Body of pancreas (tissue), 4 donors: ENCODE measurements at regions not wholly inside any gene's neighbourhood (a gene's known extent, or its start where the extent isn't known, plus 50 kb on each side); places are given as distances from the start of the nearest gene placed in this dataset.

Experiments used
- POLR2A ChIP-seq, 3 donors: fragments of 450-650 bp; IDR thresholded peaks; one replicate each; pipeline ENCODE4 v1.6.1; 2016; ENCODE audit warnings: antibody characterized with exemption in 3 of 3, mild to moderate bottlenecking in 2 of 3
- TF ChIP-seq, protein P1 (sequence below), 7 experiments: fragments of 450-650 bp in 4 of 7; fragments of 200-600 bp in 3 of 7; sonication (generic) in 3 of 7; IDR thresholded peaks; one replicate each; pipeline ENCODE4 v1.5.1; 2016 to 2019; ENCODE audit warnings: antibody characterized with exemption in 7 of 7

DNA sequence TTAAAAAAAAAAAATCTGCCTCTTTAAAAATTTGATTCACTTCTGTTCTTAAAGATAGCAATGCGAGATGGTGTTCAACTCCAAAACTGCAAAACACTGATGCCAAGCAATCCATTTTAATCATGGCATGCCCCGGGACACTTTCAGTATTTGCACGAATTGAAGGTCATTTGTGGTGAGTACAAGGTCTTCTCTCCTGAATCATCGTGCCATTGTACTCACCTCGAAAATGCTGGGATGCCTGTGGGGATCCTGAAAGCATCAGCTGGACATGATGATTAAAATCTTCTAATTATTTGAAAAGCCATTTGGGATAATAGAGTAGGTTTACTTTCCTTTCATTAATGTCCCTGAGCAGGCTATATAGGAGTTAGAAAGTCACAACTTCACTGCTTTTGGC lies 125.1 kb upstream of the NRP1 start:
- TF ChIP-seq, protein P1, sequence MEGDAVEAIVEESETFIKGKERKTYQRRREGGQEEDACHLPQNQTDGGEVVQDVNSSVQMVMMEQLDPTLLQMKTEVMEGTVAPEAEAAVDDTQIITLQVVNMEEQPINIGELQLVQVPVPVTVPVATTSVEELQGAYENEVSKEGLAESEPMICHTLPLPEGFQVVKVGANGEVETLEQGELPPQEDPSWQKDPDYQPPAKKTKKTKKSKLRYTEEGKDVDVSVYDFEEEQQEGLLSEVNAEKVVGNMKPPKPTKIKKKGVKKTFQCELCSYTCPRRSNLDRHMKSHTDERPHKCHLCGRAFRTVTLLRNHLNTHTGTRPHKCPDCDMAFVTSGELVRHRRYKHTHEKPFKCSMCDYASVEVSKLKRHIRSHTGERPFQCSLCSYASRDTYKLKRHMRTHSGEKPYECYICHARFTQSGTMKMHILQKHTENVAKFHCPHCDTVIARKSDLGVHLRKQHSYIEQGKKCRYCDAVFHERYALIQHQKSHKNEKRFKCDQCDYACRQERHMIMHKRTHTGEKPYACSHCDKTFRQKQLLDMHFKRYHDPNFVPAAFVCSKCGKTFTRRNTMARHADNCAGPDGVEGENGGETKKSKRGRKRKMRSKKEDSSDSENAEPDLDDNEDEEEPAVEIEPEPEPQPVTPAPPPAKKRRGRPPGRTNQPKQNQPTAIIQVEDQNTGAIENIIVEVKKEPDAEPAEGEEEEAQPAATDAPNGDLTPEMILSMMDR (IDR thresholded peaks at IDR 0.05), result no peak
- no peak for TF ChIP-seq POLR2A (IDR thresholded peaks at IDR 0.05)
